GM23338 (cell line): ENCODE measurements at regions not wholly inside any gene's neighbourhood (a gene's known extent, or its start where the extent isn't known, plus 50 kb on each side); places are given as distances from the start of the nearest gene placed in this dataset.

Experiments used
- CREB1 ChIP-seq: fragments of 250-450 bp; sonication (Bioruptor Pico); IDR thresholded peaks from 2 replicates; pipeline ENCODE4 v1.5.0; 2020; ENCODE audit warnings: low read depth, mild to moderate bottlenecking, moderate library complexity
- EZH2 ChIP-seq: fragments of 200-600 bp; sonication (generic); IDR thresholded peaks from one replicate; pipeline ENCODE4 v1.8.0; 2017; ENCODE audit warnings: antibody characterized with exemption, mild to moderate bottlenecking, low read depth; ENCODE audit not compliant: unreplicated experiment
- EZH2phosphoT487 ChIP-seq: fragments of 200-600 bp; sonication (generic); IDR thresholded peaks from one replicate; pipeline ENCODE4 v1.8.1; 2018; ENCODE audit warnings: antibody characterized with exemption; ENCODE audit not compliant: unreplicated experiment
- JUNB ChIP-seq: IDR thresholded peaks from one replicate; pipeline ENCODE4 v1.6.1; 2016; ENCODE audit warnings: antibody characterized with exemption; ENCODE audit not compliant: unreplicated experiment
- POLR2AphosphoS5 ChIP-seq: IDR thresholded peaks from 2 replicates; pipeline ENCODE4 v1.6.1; 2016; ENCODE audit warnings: antibody characterized with exemption, low read depth
- STAT1 ChIP-seq: IDR thresholded peaks from one replicate; pipeline ENCODE4 v1.6.1; 2016; ENCODE audit warnings: antibody characterized with exemption; ENCODE audit not compliant: unreplicated experiment
- ZNF114 ChIP-seq: fragments of 250-450 bp; sonication (Bioruptor Pico); IDR thresholded peaks from 2 replicates; pipeline ENCODE4 v1.5.0; 2020; ENCODE audit warnings: mild to moderate bottlenecking, moderate library complexity
- ZNF331 ChIP-seq: fragments of 250-450 bp; sonication (Bioruptor Pico); IDR thresholded peaks from 2 replicates; pipeline ENCODE4 v1.5.0; 2020; ENCODE audit warnings: low read depth, mild to moderate bottlenecking, moderate library complexity
- TF ChIP-seq, protein P1 (sequence below): IDR thresholded peaks from one replicate; pipeline ENCODE4 v1.6.1; 2018; ENCODE audit warnings: antibody characterized with exemption; ENCODE audit not compliant: unreplicated experiment
- TF ChIP-seq, protein P2 (sequence below), 2 experiments: fragments of 200-600 bp in 1 of 2; sonication (generic) in 1 of 2; conservative IDR thresholded peaks; 2 replicates each; pipeline versions ENCODE4 v1.5.1 to v1.6.1; 2016 to 2017; ENCODE audit warnings: antibody characterized with exemption in 2 of 2, low read depth in 2 of 2, mild to moderate bottlenecking in 2 of 2, moderate library complexity in 1 of 2

DNA sequence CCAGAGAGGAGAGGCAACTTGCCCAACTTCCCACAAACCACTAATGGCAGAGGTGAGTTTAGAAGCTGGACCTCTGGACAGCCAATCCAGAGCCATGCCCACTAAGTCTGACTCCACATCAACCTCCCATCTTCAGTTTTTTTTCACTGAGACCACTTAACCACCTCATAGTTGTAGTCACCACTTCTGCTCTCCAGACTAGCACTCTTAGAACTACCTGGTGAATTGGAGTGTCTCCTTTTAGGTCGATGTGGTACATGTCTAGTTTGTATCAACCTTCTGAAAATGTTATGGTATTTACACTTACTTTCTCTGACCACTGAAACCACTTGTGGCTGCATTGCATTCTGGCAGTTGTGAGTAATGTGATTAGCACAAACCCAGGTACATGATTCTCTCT lies 743.6 kb upstream of the FANCL start:
- TF ChIP-seq, protein P1, sequence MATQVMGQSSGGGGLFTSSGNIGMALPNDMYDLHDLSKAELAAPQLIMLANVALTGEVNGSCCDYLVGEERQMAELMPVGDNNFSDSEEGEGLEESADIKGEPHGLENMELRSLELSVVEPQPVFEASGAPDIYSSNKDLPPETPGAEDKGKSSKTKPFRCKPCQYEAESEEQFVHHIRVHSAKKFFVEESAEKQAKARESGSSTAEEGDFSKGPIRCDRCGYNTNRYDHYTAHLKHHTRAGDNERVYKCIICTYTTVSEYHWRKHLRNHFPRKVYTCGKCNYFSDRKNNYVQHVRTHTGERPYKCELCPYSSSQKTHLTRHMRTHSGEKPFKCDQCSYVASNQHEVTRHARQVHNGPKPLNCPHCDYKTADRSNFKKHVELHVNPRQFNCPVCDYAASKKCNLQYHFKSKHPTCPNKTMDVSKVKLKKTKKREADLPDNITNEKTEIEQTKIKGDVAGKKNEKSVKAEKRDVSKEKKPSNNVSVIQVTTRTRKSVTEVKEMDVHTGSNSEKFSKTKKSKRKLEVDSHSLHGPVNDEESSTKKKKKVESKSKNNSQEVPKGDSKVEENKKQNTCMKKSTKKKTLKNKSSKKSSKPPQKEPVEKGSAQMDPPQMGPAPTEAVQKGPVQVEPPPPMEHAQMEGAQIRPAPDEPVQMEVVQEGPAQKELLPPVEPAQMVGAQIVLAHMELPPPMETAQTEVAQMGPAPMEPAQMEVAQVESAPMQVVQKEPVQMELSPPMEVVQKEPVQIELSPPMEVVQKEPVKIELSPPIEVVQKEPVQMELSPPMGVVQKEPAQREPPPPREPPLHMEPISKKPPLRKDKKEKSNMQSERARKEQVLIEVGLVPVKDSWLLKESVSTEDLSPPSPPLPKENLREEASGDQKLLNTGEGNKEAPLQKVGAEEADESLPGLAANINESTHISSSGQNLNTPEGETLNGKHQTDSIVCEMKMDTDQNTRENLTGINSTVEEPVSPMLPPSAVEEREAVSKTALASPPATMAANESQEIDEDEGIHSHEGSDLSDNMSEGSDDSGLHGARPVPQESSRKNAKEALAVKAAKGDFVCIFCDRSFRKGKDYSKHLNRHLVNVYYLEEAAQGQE: no peak
- no peak for TF ChIP-seq EZH2
- TF ChIP-seq, protein P2, sequence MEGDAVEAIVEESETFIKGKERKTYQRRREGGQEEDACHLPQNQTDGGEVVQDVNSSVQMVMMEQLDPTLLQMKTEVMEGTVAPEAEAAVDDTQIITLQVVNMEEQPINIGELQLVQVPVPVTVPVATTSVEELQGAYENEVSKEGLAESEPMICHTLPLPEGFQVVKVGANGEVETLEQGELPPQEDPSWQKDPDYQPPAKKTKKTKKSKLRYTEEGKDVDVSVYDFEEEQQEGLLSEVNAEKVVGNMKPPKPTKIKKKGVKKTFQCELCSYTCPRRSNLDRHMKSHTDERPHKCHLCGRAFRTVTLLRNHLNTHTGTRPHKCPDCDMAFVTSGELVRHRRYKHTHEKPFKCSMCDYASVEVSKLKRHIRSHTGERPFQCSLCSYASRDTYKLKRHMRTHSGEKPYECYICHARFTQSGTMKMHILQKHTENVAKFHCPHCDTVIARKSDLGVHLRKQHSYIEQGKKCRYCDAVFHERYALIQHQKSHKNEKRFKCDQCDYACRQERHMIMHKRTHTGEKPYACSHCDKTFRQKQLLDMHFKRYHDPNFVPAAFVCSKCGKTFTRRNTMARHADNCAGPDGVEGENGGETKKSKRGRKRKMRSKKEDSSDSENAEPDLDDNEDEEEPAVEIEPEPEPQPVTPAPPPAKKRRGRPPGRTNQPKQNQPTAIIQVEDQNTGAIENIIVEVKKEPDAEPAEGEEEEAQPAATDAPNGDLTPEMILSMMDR (conservative IDR thresholded peaks at IDR 0.05; ENCODE audit: low read depth in 2 of 2): no peak
- TF ChIP-seq JUNB: no peak
- TF ChIP-seq POLR2AphosphoS5: no peak
- TF ChIP-seq CREB1 (CRISPR knock-in tag): no peak
- TF ChIP-seq ZNF114 (CRISPR knock-in tag): no peak
- no peak for TF ChIP-seq EZH2phosphoT487
- TF ChIP-seq STAT1: no peak
- no peak for TF ChIP-seq ZNF331
